Panc1 (cell line): ENCODE measurements at regions not wholly inside any gene's neighbourhood (a gene's known extent, or its start where the extent isn't known, plus 50 kb on each side); places are given as distances from the start of the nearest gene placed in this dataset.

Experiments used
- CTCF ChIP-seq: fragments of 450-650 bp; IDR thresholded peaks from 2 replicates; pipeline ENCODE4 v1.5.1; 2017; ENCODE audit warnings: mild to moderate bottlenecking
- SIN3A ChIP-seq: IDR thresholded peaks from 2 replicates; pipeline ENCODE4 v1.6.1; 2012; ENCODE audit warnings: low read depth, mild to moderate bottlenecking, low read length, moderate library complexity, borderline replicate concordance; ENCODE audit not compliant: insufficient read depth

GRCh38 chr2:100753444-100753843 is 66.5 kb upstream of the NPAS2 start:
- TF ChIP-seq CTCF (no peak), SIN3A (no peak)
